Gastrocnemius medialis (tissue), 4 donors: ENCODE measurements at regions not wholly inside any gene's neighbourhood (a gene's known extent, or its start where the extent isn't known, plus 50 kb on each side); places are given as distances from the start of the nearest gene placed in this dataset.

Experiments used
- CTCF ChIP-seq, 5 experiments: fragments of 450-650 bp in 3 of 5; fragments of 200-600 bp in 2 of 5; sonication (generic) in 2 of 5; IDR thresholded peaks in 4 of 5; conservative IDR thresholded peaks in 1 of 5; 1 replicate in 4 of 5; 2 replicates in 1 of 5; pipeline ENCODE4 v1.5.1; 2016 to 2019; ENCODE audit warnings: antibody characterized with exemption in 5 of 5, mild to moderate bottlenecking in 3 of 5, moderate library complexity in 3 of 5
- POLR2A ChIP-seq, 2 donors: fragments of 450-650 bp; IDR thresholded peaks; one replicate each; pipeline ENCODE4 v1.6.1; 2017; ENCODE audit warnings: antibody characterized with exemption in 2 of 2, mild to moderate bottlenecking in 2 of 2, moderate library complexity in 2 of 2

GRCh38 chr6:144855375-144855774, 570.2 kb downstream of the UTRN start:
- no peak for TF ChIP-seq CTCF (IDR thresholded peaks at IDR 0.05 in 4 of 5, conservative IDR thresholded peaks at IDR 0.05 in 1 of 5)
- TF ChIP-seq POLR2A (IDR thresholded peaks at IDR 0.05): no peak
